ENCODE measurements at regions not wholly inside any gene's neighbourhood (a gene's known extent, or its start where the extent isn't known, plus 50 kb on each side); places are given as distances from the start of the nearest gene placed in this dataset.

DNA sequence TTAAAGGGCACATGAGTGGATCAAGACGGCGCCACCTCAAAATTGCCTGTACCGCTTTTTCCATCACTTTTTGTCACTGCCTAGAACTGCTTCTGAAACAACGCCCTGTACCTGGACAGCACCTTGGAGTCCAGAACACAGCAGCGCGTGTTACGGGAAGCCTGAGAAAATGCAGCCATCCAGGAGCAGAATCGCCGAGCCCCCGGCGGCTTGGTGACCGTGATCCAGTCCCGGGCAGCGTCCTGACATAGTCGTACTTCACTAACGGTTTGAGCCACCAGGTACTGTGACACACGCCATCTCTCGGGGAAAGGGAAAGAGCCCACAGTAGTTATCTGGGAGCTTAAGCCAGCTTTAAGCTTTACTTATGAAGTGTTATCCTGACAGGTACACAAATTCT lies 168.9 kb upstream of the SALL3 start:
- TF ChIP-seq REST (IDR thresholded peaks at IDR 0.05; ENCODE audit: insufficient read depth in 1 of 2, low read depth in 2 of 2, low read length in 2 of 2), result no peak
- TF ChIP-seq SIN3A (IDR thresholded peaks at IDR 0.05; ENCODE audit: borderline replicate concordance, insufficient read depth, low read length), result no peak
- TF ChIP-seq POLR2AphosphoS5 (IDR thresholded peaks at IDR 0.05; ENCODE audit: low read depth, low read length), result no peak
- no peak for TF ChIP-seq FOXP2 (optimal IDR thresholded peaks at IDR 0.05; ENCODE audit: borderline replicate concordance, extremely low read depth, extremely low read length, insufficient read depth)
- TF ChIP-seq TAF1 (IDR thresholded peaks at IDR 0.05; ENCODE audit: borderline replicate concordance, insufficient read depth, low read length), result no peak

- no peak for TF ChIP-seq REST (IDR thresholded peaks at IDR 0.05; ENCODE audit: insufficient read depth in 1 of 2, low read depth in 2 of 2, low read length in 2 of 2)
- no peak for TF ChIP-seq TAF1 (IDR thresholded peaks at IDR 0.05; ENCODE audit: borderline replicate concordance, insufficient read depth, low read length)
- no peak for TF ChIP-seq SIN3A (IDR thresholded peaks at IDR 0.05; ENCODE audit: borderline replicate concordance, insufficient read depth, low read length)
- TF ChIP-seq FOXP2 (optimal IDR thresholded peaks at IDR 0.05; ENCODE audit: borderline replicate concordance, extremely low read depth, extremely low read length, insufficient read depth), result no peak
- TF ChIP-seq POLR2AphosphoS5 (IDR thresholded peaks at IDR 0.05; ENCODE audit: low read depth, low read length), result no peak
These were observed 167.6 kb upstream of the SALL3 start for GRCh38 chr18:78812067-78812466.

DNA sequence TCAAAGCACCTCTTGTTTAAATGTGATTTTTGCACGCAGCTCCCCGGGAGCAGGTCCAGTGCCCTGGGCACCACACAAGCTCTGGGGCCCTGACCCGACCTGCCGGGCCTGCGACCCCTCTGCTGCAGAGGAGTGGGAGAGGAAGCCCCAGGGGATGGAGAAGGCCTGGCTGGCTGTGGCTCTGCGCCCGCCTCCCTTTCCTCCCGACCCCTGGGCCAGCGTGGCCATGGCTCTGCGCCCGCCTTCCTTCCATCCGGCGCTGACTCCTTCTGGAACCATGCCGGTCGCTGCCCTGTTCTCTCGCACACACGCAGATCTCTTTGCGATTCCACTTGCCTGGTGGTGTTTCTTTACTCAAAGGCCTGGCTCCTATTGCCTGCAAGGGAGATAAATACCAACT lies 166.5 kb upstream of the SALL3 start:
- TF ChIP-seq REST (IDR thresholded peaks at IDR 0.05; ENCODE audit: insufficient read depth in 1 of 2, low read depth in 2 of 2, low read length in 2 of 2) (no peak), POLR2AphosphoS5 (IDR thresholded peaks at IDR 0.05; ENCODE audit: low read depth, low read length) (no peak), TAF1 (IDR thresholded peaks at IDR 0.05; ENCODE audit: borderline replicate concordance, insufficient read depth, low read length) (no peak), SIN3A (IDR thresholded peaks at IDR 0.05; ENCODE audit: borderline replicate concordance, insufficient read depth, low read length) (no peak), FOXP2 (optimal IDR thresholded peaks at IDR 0.05; ENCODE audit: borderline replicate concordance, extremely low read depth, extremely low read length, insufficient read depth) (no peak)

DNA sequence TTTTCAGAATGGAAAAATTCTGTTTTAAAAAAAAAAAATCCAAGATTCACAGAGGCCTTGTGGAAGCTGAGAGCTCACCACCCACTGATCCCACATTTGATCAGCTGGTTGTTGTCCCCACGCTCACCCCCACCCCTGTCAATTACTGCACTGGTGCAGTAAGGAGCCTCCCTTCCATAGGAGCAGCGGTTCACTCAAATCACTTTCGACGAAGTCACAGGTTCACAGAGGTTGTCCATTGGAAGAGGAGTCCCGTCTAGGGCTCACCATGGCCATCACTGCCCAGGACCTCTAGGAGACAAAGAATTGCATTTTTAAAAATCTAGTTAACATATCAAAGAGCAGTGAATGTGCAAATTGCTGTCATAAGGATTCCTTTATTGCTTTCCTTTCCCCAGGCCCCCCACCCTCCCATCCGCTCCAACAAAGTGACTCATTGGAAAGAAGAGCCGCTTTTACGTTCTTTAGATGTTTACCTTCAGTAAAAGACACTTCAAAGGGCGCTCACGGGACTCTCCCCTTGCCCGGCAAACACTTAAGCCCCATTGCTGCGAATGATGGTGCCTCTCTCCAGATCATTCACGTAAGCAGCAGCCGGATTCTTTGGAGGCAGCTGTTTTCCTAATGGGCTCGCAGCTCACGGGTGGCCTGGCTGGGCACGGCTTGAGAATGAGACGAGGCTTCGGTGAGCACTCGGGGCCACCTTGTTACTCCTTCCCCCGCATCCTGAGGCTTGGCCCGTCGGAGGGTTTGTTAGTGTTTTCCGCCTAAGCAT lies 165.5 kb upstream of the SALL3 start:
- TF ChIP-seq SIN3A (IDR thresholded peaks at IDR 0.05; ENCODE audit: borderline replicate concordance, insufficient read depth, low read length), result no peak
- no peak for TF ChIP-seq POLR2AphosphoS5 (IDR thresholded peaks at IDR 0.05; ENCODE audit: low read depth, low read length)
- TF ChIP-seq REST (IDR thresholded peaks at IDR 0.05; ENCODE audit: insufficient read depth in 1 of 2, low read depth in 2 of 2, low read length in 2 of 2), result no peak
